ENCODE measurements at regions not wholly inside any gene's neighbourhood (a gene's known extent, or its start where the extent isn't known, plus 50 kb on each side); places are given as distances from the start of the nearest gene placed in this dataset.

GRCh38 chr2:41944220-41944880, 103.5 kb upstream of the PKDCC start:
- TF ChIP-seq CHD4 (IDR thresholded peaks at IDR 0.05; ENCODE audit: borderline replicate concordance) (no peak), CHD2 (IDR thresholded peaks at IDR 0.05; ENCODE audit: low read length, partially characterized antibody) (no peak), CTCF (IDR thresholded peaks at IDR 0.05) (no peak), POLR2A (IDR thresholded peaks at IDR 0.05; ENCODE audit: low read length) (no peak), USF2 (IDR thresholded peaks at IDR 0.05) (no peak), RFX5 (IDR thresholded peaks at IDR 0.05) (no peak), KDM1A (IDR thresholded peaks at IDR 0.05; ENCODE audit: low read depth) (no peak), BHLHE40 (IDR thresholded peaks at IDR 0.05; ENCODE audit: low read depth, low read length) (no peak), FOSL2 (IDR thresholded peaks at IDR 0.05) (no peak), FOSL2 (CRISPR knock-in tag; IDR thresholded peaks at IDR 0.05) (no peak)
- TF ChIP-seq, protein P1, sequence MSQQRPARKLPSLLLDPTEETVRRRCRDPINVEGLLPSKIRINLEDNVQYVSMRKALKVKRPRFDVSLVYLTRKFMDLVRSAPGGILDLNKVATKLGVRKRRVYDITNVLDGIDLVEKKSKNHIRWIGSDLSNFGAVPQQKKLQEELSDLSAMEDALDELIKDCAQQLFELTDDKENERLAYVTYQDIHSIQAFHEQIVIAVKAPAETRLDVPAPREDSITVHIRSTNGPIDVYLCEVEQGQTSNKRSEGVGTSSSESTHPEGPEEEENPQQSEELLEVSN (IDR thresholded peaks at IDR 0.05; ENCODE audit: borderline replicate concordance, low read depth) = no peak
- TF ChIP-seq, protein P2, sequence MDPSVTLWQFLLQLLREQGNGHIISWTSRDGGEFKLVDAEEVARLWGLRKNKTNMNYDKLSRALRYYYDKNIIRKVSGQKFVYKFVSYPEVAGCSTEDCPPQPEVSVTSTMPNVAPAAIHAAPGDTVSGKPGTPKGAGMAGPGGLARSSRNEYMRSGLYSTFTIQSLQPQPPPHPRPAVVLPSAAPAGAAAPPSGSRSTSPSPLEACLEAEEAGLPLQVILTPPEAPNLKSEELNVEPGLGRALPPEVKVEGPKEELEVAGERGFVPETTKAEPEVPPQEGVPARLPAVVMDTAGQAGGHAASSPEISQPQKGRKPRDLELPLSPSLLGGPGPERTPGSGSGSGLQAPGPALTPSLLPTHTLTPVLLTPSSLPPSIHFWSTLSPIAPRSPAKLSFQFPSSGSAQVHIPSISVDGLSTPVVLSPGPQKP (IDR thresholded peaks at IDR 0.05; ENCODE audit: low read depth, low read length) = no peak
- TF ChIP-seq, protein P3, sequence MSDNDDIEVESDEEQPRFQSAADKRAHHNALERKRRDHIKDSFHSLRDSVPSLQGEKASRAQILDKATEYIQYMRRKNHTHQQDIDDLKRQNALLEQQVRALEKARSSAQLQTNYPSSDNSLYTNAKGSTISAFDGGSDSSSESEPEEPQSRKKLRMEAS (IDR thresholded peaks at IDR 0.05) = no peak
- TF ChIP-seq, protein P4, sequence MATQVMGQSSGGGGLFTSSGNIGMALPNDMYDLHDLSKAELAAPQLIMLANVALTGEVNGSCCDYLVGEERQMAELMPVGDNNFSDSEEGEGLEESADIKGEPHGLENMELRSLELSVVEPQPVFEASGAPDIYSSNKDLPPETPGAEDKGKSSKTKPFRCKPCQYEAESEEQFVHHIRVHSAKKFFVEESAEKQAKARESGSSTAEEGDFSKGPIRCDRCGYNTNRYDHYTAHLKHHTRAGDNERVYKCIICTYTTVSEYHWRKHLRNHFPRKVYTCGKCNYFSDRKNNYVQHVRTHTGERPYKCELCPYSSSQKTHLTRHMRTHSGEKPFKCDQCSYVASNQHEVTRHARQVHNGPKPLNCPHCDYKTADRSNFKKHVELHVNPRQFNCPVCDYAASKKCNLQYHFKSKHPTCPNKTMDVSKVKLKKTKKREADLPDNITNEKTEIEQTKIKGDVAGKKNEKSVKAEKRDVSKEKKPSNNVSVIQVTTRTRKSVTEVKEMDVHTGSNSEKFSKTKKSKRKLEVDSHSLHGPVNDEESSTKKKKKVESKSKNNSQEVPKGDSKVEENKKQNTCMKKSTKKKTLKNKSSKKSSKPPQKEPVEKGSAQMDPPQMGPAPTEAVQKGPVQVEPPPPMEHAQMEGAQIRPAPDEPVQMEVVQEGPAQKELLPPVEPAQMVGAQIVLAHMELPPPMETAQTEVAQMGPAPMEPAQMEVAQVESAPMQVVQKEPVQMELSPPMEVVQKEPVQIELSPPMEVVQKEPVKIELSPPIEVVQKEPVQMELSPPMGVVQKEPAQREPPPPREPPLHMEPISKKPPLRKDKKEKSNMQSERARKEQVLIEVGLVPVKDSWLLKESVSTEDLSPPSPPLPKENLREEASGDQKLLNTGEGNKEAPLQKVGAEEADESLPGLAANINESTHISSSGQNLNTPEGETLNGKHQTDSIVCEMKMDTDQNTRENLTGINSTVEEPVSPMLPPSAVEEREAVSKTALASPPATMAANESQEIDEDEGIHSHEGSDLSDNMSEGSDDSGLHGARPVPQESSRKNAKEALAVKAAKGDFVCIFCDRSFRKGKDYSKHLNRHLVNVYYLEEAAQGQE (IDR thresholded peaks at IDR 0.05) = no peak

Data from A549 (cell line).